ENCODE measurements at regions not wholly inside any gene's neighbourhood (a gene's known extent, or its start where the extent isn't known, plus 50 kb on each side); places are given as distances from the start of the nearest gene placed in this dataset.
"Not testable (repeated sequence)": the region's sequence is repeated elsewhere in the genome, so short reads cannot be mapped to it uniquely, and the experiment has no call there.

- H3K36me3 ChIP-seq (ENCODE audit: control insufficient read depth, insufficient read depth, low read length) = no peaks in the 10 kb centered on the region
- no peaks in the 10 kb centered on the region for H3K27me3 ChIP-seq (ENCODE audit: control insufficient read depth, insufficient read depth, low read length)
- no peak overlapping the region for H3K4me3 ChIP-seq (ENCODE audit: low read depth, low read length)
- H3K4me1 ChIP-seq (ENCODE audit: control insufficient read depth, insufficient read depth, low read length) = no peaks in the 10 kb centered on the region
- H3K9me3 ChIP-seq (ENCODE audit: control insufficient read depth, insufficient read depth, low read length) = no peaks in the 10 kb centered on the region
- H3K9ac ChIP-seq (ENCODE audit: low read depth, low read length) = no peak overlapping the region
These were observed 322.3 kb downstream of the TSN start for GRCh38 chr2:122077771-122078170.

DNA sequence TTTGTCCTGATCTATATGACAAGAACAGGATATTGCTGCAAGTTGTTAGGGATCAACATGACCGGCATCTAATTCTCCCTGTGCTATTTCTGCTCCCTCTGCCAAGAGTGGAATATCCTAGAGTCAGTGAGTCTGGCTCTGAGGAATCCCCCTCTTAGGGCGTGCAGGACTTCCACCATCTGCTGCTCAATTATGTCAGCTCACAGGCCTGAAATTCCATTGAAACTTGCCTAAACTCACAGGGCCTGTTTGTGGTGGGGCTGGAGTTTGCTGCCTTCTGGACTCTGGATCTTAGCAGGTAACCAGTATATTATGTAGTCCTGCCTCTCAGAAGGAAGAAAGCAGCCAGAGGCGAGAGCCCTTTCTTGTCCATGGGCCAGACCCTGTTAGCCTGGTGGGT, 323.0 kb downstream of the TSN start:
- H3K4me1 ChIP-seq (ENCODE audit: control insufficient read depth, insufficient read depth, low read length) = no peaks in the 10 kb centered on the region
- H3K4me3 ChIP-seq (ENCODE audit: low read depth, low read length) = no peak overlapping the region
- no peaks in the 10 kb centered on the region for H3K9me3 ChIP-seq (ENCODE audit: control insufficient read depth, insufficient read depth, low read length)
- H3K9ac ChIP-seq (ENCODE audit: low read depth, low read length) = no peak overlapping the region
- no peaks in the 10 kb centered on the region for H3K36me3 ChIP-seq (ENCODE audit: control insufficient read depth, insufficient read depth, low read length)
- no peaks in the 10 kb centered on the region for H3K27me3 ChIP-seq (ENCODE audit: control insufficient read depth, insufficient read depth, low read length)

DNA sequence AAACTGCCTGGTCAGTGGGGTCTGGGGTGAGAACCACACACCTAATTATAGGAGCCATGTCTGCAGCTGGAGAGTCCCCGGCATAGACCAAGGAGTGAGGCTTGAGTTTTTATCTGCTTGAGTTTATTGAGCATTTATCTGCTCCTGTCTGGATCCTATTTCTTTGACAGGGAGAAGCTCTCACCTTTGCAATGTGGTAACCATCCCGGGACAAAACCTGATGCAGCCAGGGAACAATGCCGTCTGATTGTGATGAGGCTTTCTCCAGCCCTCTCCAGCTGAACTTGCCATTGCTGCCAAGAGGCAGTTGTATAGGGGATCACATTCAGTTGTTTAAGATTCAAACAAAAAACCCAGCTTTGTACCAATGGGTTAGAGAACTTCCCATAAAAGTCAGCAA, 324.4 kb downstream of the TSN start:
- no peak overlapping the region for H3K4me3 ChIP-seq (ENCODE audit: low read depth, low read length)
- no peaks in the 10 kb centered on the region for H3K27me3 ChIP-seq (ENCODE audit: control insufficient read depth, insufficient read depth, low read length)
- no peak overlapping the region for H3K9ac ChIP-seq (ENCODE audit: low read depth, low read length)
- no peaks in the 10 kb centered on the region for H3K4me1 ChIP-seq (ENCODE audit: control insufficient read depth, insufficient read depth, low read length)
- H3K9me3 ChIP-seq (ENCODE audit: control insufficient read depth, insufficient read depth, low read length) = no peaks in the 10 kb centered on the region
- H3K36me3 ChIP-seq (ENCODE audit: control insufficient read depth, insufficient read depth, low read length) = no peaks in the 10 kb centered on the region

- no peaks in the 10 kb centered on the region for H3K4me1 ChIP-seq (ENCODE audit: control insufficient read depth, insufficient read depth, low read length)
- H3K4me3 ChIP-seq (ENCODE audit: low read depth, low read length) = no peak overlapping the region
- H3K36me3 ChIP-seq (ENCODE audit: control insufficient read depth, insufficient read depth, low read length) = no peaks in the 10 kb centered on the region
- no peaks in the 10 kb centered on the region for H3K9me3 ChIP-seq (ENCODE audit: control insufficient read depth, insufficient read depth, low read length)
- H3K27me3 ChIP-seq (ENCODE audit: control insufficient read depth, insufficient read depth, low read length) = no peaks in the 10 kb centered on the region
- H3K9ac ChIP-seq (ENCODE audit: low read depth, low read length) = no peak overlapping the region
These were observed 324.9 kb downstream of the TSN start for GRCh38 chr2:122080316-122080715.

DNA sequence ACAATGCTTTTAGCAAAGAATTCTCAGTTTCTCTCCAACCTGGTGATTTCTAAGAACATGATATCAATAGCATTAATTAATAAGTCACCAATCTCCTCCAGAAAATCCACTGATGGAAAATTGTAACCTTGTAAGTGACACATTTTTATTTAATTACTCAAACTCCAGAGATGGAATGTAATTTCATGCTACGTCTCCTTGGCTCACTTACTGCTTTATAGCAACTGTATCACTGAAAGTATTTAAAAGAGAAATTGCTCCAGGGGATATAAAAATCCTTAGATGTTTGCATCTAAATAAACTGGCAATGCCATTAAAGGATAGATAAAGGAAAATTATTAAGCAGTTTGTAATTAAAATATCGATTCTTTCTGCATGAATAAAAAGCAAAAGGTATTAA, 325.4 kb downstream of the TSN start:
- Histone ChIP-seq H3K4me3 (ENCODE audit: low read depth, low read length) (no peak overlapping the region), H3K4me1 (ENCODE audit: control insufficient read depth, insufficient read depth, low read length) (no peaks in the 10 kb centered on the region), H3K9me3 (ENCODE audit: control insufficient read depth, insufficient read depth, low read length) (no peaks in the 10 kb centered on the region), H3K9ac (ENCODE audit: low read depth, low read length) (no peak overlapping the region), H3K27me3 (ENCODE audit: control insufficient read depth, insufficient read depth, low read length) (no peaks in the 10 kb centered on the region), H3K36me3 (ENCODE audit: control insufficient read depth, insufficient read depth, low read length) (no peaks in the 10 kb centered on the region)

DNA sequence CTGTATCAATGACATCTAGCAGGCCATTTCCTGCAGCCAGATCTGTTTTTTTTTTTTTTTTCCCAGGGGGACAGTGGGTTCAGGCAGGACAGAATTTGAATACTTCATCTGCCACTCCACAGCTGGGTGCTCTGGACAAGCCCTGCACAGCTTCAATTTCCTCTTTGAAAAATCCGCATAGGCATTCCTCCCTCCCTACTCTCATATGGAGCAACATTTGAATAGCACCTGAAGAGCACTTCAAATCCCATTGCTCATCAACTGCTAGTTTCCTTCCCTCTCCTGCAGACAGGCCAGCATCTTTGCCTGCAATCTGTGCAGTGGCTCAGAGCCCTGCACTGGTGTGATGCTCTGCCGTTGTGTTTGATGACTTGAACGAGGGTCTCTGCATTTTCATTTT, 326.3 kb downstream of the TSN start:
- H3K4me3 ChIP-seq (ENCODE audit: low read depth, low read length) = no peak overlapping the region

GRCh38 chr2:122083256-122084048, 328.0 kb downstream of the TSN start:
- H3K9ac ChIP-seq (ENCODE audit: low read depth, low read length) = no peak overlapping the region
- no peaks in the 10 kb centered on the region for H3K27me3 ChIP-seq (ENCODE audit: control insufficient read depth, insufficient read depth, low read length)
- H3K36me3 ChIP-seq (ENCODE audit: control insufficient read depth, insufficient read depth, low read length) = no peaks in the 10 kb centered on the region
- H3K4me1 ChIP-seq (ENCODE audit: control insufficient read depth, insufficient read depth, low read length) = no peaks in the 10 kb centered on the region
- H3K9me3 ChIP-seq (ENCODE audit: control insufficient read depth, insufficient read depth, low read length) = no peaks in the 10 kb centered on the region
- H3K4me3 ChIP-seq (ENCODE audit: low read depth, low read length) = no peak overlapping the region

More for the DNA sequence above, 326.3 kb downstream of the TSN start:
- no peaks in the 10 kb centered on the region for H3K36me3 ChIP-seq (ENCODE audit: control insufficient read depth, insufficient read depth, low read length)
- no peaks in the 10 kb centered on the region for H3K9me3 ChIP-seq (ENCODE audit: control insufficient read depth, insufficient read depth, low read length)
- no peaks in the 10 kb centered on the region for H3K27me3 ChIP-seq (ENCODE audit: control insufficient read depth, insufficient read depth, low read length)
- no peak overlapping the region for H3K9ac ChIP-seq (ENCODE audit: low read depth, low read length)
- no peaks in the 10 kb centered on the region for H3K4me1 ChIP-seq (ENCODE audit: control insufficient read depth, insufficient read depth, low read length)

DNA sequence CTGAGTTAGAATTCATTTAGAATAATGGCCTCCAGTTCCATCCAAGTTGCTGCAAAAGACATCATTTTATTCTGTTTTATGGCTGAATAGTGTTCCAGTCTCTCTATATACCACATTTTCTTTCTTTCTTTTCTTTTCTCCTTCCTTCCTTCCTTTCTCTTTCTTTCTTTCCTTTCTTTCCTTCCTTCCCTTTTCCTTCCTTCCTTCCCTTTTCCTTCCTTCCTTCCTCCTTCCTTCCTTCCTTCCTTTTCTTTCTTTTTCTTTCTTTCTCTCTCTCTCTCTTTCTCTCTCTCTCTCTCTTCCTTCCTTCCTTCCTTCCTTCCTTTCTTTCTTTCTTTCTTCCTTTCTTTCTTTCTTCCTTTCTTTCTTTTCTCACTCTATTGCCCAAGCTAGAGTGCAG, 330.2 kb downstream of the TSN start:
- not testable (repeated sequence) for H3K36me3 ChIP-seq (ENCODE audit: control insufficient read depth, insufficient read depth, low read length); H3K27me3 ChIP-seq (ENCODE audit: control insufficient read depth, insufficient read depth, low read length); H3K9ac ChIP-seq (ENCODE audit: low read depth, low read length); H3K4me1 ChIP-seq (ENCODE audit: control insufficient read depth, insufficient read depth, low read length); H3K4me3 ChIP-seq (ENCODE audit: low read depth, low read length); H3K9me3 ChIP-seq (ENCODE audit: control insufficient read depth, insufficient read depth, low read length)

- Histone ChIP-seq H3K27me3 (ENCODE audit: control insufficient read depth, insufficient read depth, low read length) (no peaks in the 10 kb centered on the region), H3K9me3 (ENCODE audit: control insufficient read depth, insufficient read depth, low read length) (no peaks in the 10 kb centered on the region), H3K36me3 (ENCODE audit: control insufficient read depth, insufficient read depth, low read length) (no peaks in the 10 kb centered on the region), H3K4me1 (ENCODE audit: control insufficient read depth, insufficient read depth, low read length) (no peaks in the 10 kb centered on the region), H3K9ac (ENCODE audit: low read depth, low read length) (no peak overlapping the region), H3K4me3 (ENCODE audit: low read depth, low read length) (no peak overlapping the region)
These were observed 339.1 kb downstream of the TSN start for GRCh38 chr2:122094557-122094956.

DNA sequence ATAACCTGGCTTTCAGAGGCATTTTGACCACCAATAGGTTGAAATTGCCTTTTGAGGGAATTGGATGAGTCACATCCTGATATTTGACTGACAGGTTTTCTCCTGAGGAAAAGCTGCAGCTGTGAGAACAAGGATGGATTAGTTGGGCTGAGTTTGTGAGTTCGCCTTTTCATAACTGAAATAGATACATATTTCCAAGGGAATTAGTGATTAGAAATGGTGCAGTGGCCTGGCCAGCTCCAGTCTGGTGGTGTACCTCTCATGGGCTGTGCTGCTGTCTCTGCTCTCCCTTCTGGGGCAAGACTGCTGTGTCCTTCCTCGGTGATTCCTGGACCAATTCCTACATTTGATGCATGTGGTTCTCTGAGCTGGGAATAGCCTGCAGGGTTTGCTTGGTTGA, 341.3 kb downstream of the TSN start:
- Histone ChIP-seq H3K9me3 (ENCODE audit: control insufficient read depth, insufficient read depth, low read length) (no peaks in the 10 kb centered on the region), H3K27me3 (ENCODE audit: control insufficient read depth, insufficient read depth, low read length) (no peaks in the 10 kb centered on the region), H3K4me3 (ENCODE audit: low read depth, low read length) (no peak overlapping the region), H3K4me1 (ENCODE audit: control insufficient read depth, insufficient read depth, low read length) (peaks cover 5% of the 10 kb centered on the region), H3K9ac (ENCODE audit: low read depth, low read length) (no peak overlapping the region), H3K36me3 (ENCODE audit: control insufficient read depth, insufficient read depth, low read length) (no peaks in the 10 kb centered on the region)

- Histone ChIP-seq H3K9me3 (ENCODE audit: control insufficient read depth, insufficient read depth, low read length) (no peaks in the 10 kb centered on the region), H3K36me3 (ENCODE audit: control insufficient read depth, insufficient read depth, low read length) (no peaks in the 10 kb centered on the region), H3K4me3 (ENCODE audit: low read depth, low read length) (no peak overlapping the region), H3K27me3 (ENCODE audit: control insufficient read depth, insufficient read depth, low read length) (no peaks in the 10 kb centered on the region), H3K9ac (ENCODE audit: low read depth, low read length) (no peak overlapping the region), H3K4me1 (ENCODE audit: control insufficient read depth, insufficient read depth, low read length) (peaks cover 5% of the 10 kb centered on the region)
These were observed 342.9 kb downstream of the TSN start for GRCh38 chr2:122098306-122098705.

DNA sequence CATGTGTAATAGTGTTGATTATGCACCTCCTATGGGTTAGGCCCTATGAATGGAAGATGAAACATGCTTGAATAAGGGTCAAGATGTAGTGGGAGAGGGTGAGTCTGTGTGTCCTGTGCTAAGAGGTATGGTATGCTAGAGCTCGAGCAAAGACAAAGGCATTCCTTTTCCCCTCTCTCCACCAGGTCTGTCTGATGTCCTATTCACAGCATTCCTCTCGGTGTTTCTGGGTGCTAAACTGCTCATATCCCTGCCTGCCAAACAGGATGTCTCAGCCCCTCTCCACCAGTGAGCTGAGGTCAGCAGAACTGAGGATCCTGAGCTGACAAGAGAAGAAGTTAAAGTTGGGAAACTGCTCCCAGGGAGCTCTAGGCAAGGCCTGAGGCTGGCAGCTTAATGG, 344.9 kb downstream of the TSN start:
- H3K4me1 ChIP-seq (ENCODE audit: control insufficient read depth, insufficient read depth, low read length) = peaks cover 5% of the 10 kb centered on the region
- H3K9ac ChIP-seq (ENCODE audit: low read depth, low read length) = no peak overlapping the region

More for the DNA sequence above, 344.9 kb downstream of the TSN start:
- no peaks in the 10 kb centered on the region for H3K9me3 ChIP-seq (ENCODE audit: control insufficient read depth, insufficient read depth, low read length)
- H3K27me3 ChIP-seq (ENCODE audit: control insufficient read depth, insufficient read depth, low read length) = no peaks in the 10 kb centered on the region
- no peak overlapping the region for H3K4me3 ChIP-seq (ENCODE audit: low read depth, low read length)
- no peaks in the 10 kb centered on the region for H3K36me3 ChIP-seq (ENCODE audit: control insufficient read depth, insufficient read depth, low read length)

All from iPS-15b (cell line).